Mammary epithelial cell (primary cell): ENCODE measurements at regions not wholly inside any gene's neighbourhood (a gene's known extent, or its start where the extent isn't known, plus 50 kb on each side); places are given as distances from the start of the nearest gene placed in this dataset.

Experiments
- EZH2 ChIP-seq: IDR thresholded peaks from 2 replicates; pipeline ENCODE4 v1.6.1; 2012; ENCODE audit warnings: low read length, inconsistent platforms, borderline replicate concordance
- TF ChIP-seq, protein P1 (sequence below), 2 donors: IDR thresholded peaks in 1 of 2; conservative IDR thresholded peaks in 1 of 2; 2 replicates each; pipeline ENCODE4 v1.5.1; 2011 to 2012; ENCODE audit warnings: inconsistent platforms in 2 of 2, low read length in 2 of 2, mild to moderate bottlenecking in 2 of 2, control low read depth in 1 of 2, low read depth in 1 of 2; ENCODE audit not compliant: insufficient read depth in 1 of 2; ENCODE audit errors: extremely low read depth in 1 of 2

DNA sequence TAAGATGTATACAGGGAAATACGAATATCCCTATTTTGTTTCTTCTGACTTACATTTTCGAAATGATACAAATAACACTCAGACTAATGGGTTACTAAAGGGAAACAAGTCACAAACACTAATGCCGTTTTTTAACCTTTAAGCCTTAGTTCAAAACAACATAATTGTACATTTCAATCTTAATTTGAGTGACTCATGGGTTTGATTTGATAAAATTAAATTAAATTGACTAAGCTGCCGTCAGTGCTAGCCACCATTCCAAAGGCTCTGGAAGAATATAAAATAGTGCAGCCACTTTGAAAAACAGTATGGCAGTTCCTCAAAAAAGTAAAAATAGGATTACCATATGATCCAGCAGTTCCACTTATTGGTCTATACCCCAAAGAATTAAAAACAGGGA is 133.8 kb upstream of the NT5C1B start:
- TF ChIP-seq, protein P1, sequence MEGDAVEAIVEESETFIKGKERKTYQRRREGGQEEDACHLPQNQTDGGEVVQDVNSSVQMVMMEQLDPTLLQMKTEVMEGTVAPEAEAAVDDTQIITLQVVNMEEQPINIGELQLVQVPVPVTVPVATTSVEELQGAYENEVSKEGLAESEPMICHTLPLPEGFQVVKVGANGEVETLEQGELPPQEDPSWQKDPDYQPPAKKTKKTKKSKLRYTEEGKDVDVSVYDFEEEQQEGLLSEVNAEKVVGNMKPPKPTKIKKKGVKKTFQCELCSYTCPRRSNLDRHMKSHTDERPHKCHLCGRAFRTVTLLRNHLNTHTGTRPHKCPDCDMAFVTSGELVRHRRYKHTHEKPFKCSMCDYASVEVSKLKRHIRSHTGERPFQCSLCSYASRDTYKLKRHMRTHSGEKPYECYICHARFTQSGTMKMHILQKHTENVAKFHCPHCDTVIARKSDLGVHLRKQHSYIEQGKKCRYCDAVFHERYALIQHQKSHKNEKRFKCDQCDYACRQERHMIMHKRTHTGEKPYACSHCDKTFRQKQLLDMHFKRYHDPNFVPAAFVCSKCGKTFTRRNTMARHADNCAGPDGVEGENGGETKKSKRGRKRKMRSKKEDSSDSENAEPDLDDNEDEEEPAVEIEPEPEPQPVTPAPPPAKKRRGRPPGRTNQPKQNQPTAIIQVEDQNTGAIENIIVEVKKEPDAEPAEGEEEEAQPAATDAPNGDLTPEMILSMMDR (conservative IDR thresholded peaks at IDR 0.05 in 1 of 2, IDR thresholded peaks at IDR 0.05 in 1 of 2; ENCODE audit: extremely low read depth in 1 of 2, insufficient read depth in 1 of 2, low read depth in 1 of 2, low read length in 2 of 2): no peak
- no peak for TF ChIP-seq EZH2
